GM12892 (cell line): ENCODE measurements at regions not wholly inside any gene's neighbourhood (a gene's known extent, or its start where the extent isn't known, plus 50 kb on each side); places are given as distances from the start of the nearest gene placed in this dataset.

Experiments
- POLR2A ChIP-seq: IDR thresholded peaks from 2 replicates; pipeline ENCODE4 v1.6.1; 2011; ENCODE audit warnings: low read depth, low read length, control low read depth
- POLR2AphosphoS5 ChIP-seq: IDR thresholded peaks from 2 replicates; pipeline ENCODE4 v1.6.1; 2011; ENCODE audit warnings: low read depth, low read length, control low read depth
- TAF1 ChIP-seq: IDR thresholded peaks from 2 replicates; pipeline ENCODE4 v1.6.1; 2011; ENCODE audit warnings: low read depth, mild to moderate bottlenecking, control low read depth, low read length, borderline replicate concordance

- TF ChIP-seq POLR2A: no peak
- no peak for TF ChIP-seq POLR2AphosphoS5
- no peak for TF ChIP-seq TAF1
These were observed 775.8 kb downstream of the MAFB start for GRCh38 chr20:39913274-39913673.
